ENCODE measurements at regions not wholly inside any gene's neighbourhood (a gene's known extent, or its start where the extent isn't known, plus 50 kb on each side); places are given as distances from the start of the nearest gene placed in this dataset.

DNA sequence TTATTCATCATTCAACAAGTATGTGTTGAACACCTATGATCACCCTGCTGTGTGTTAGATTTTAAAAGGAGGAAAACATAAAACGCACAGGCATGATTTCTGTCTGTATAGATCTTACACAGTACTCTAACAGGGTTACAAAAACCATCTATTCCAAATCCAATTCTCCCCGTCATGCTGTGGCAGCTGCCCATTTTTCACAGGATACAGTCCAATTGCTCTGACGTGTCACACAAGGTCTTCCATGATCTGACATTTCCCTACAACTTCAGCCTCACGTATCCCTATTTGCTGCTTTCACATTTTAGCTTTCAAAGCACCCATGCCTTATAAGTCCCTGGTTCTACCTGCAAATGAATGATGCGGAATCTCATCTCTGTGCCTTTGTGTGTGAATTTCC, 67.0 kb upstream of the CNTNAP4 start:
- Histone ChIP-seq H3K4me3 (ENCODE audit: low read depth in 2 of 2, low read length in 2 of 2) (no peak overlapping the region), H3K36me3 (ENCODE audit: control insufficient read depth, insufficient read depth, low read length) (no peaks in the 10 kb centered on the region), H3K4me1 (ENCODE audit: control insufficient read depth, insufficient read depth, low read length) (no peaks in the 10 kb centered on the region), H3K27me3 (ENCODE audit: control insufficient read depth, insufficient read depth, low read length) (no peaks in the 10 kb centered on the region), H3K9me3 (ENCODE audit: control insufficient read depth, insufficient read depth, low read depth, low read length) (no peaks in the 10 kb centered on the region), H3K27ac (ENCODE audit: low read length) (no peak overlapping the region)
- TF ChIP-seq SIN3A (IDR thresholded peaks at IDR 0.05; ENCODE audit: borderline replicate concordance, insufficient read depth, low read depth, low read length), result no peak
- no peak for TF ChIP-seq TCF7L2 (IDR thresholded peaks at IDR 0.05; ENCODE audit: low read depth, low read length)
- ATAC-seq (no peak), DNase-seq (ENCODE audit: low read depth, low spot score) (no peak)
- ChIA-PET POLR2A (no interaction called here), CTCF (no interaction called here)
- intact Hi-C loops (cut with micrococcal nuclease; ENCODE audit: unreplicated experiment) (no loop called here), in situ Hi-C loops (cut with HindIII; ENCODE audit: low pct_unique_long_range_greater_than_20kb, low sequenced_read_pairs) (no loop called here)
- no TSS peak for BruUV-seq (replicated peaks)

- TF ChIP-seq POLR2AphosphoS5 (IDR thresholded peaks at IDR 0.05; ENCODE audit: low read depth, low read length), result no peak
- BruUV-seq (replicated peaks), result no TSS peak
- DNase-seq (ENCODE audit: low read depth, low spot score) (no peak), ATAC-seq (no peak)
- H3K36me3 ChIP-seq (ENCODE audit: control insufficient read depth, insufficient read depth, low read length), result no peaks in the 10 kb centered on the region
- H3K4me3 ChIP-seq (ENCODE audit: low read depth in 2 of 2, low read length in 2 of 2), result no peak overlapping the region
- H3K9me3 ChIP-seq (ENCODE audit: control insufficient read depth, insufficient read depth, low read depth, low read length), result no peaks in the 10 kb centered on the region
- no peak overlapping the region for H3K27ac ChIP-seq (ENCODE audit: low read length)
- ChIA-PET POLR2A (no interaction called here), CTCF (no interaction called here)
- no peaks in the 10 kb centered on the region for H3K27me3 ChIP-seq (ENCODE audit: control insufficient read depth, insufficient read depth, low read length)
- H3K4me1 ChIP-seq (ENCODE audit: control insufficient read depth, insufficient read depth, low read length), result no peaks in the 10 kb centered on the region
- intact Hi-C loops (cut with micrococcal nuclease; ENCODE audit: unreplicated experiment) (no loop called here), in situ Hi-C loops (cut with HindIII; ENCODE audit: low pct_unique_long_range_greater_than_20kb, low sequenced_read_pairs) (no loop called here)
Measured at GRCh38 chr16:76213860-76214259, 63.3 kb upstream of the CNTNAP4 start.

GRCh38 chr16:76214856-76215255, 62.3 kb upstream of the CNTNAP4 start:
- in situ Hi-C loops (cut with HindIII; ENCODE audit: low pct_unique_long_range_greater_than_20kb, low sequenced_read_pairs), result no loop called here
- no peaks in the 10 kb centered on the region for H3K36me3 ChIP-seq (ENCODE audit: control insufficient read depth, insufficient read depth, low read length)
- intact Hi-C loops (cut with micrococcal nuclease; ENCODE audit: unreplicated experiment), result no loop called here
- H3K4me3 ChIP-seq (ENCODE audit: low read depth in 2 of 2, low read length in 2 of 2), result no peak overlapping the region
- BruUV-seq (replicated peaks), result no TSS peak
- no peaks in the 10 kb centered on the region for H3K27me3 ChIP-seq (ENCODE audit: control insufficient read depth, insufficient read depth, low read length)
- H3K9me3 ChIP-seq (ENCODE audit: control insufficient read depth, insufficient read depth, low read depth, low read length), result no peaks in the 10 kb centered on the region
- CTCF ChIA-PET, result no interaction called here
- TF ChIP-seq POLR2AphosphoS5 (IDR thresholded peaks at IDR 0.05; ENCODE audit: low read depth, low read length), result no peak
- TF ChIP-seq CTCF (IDR thresholded peaks at IDR 0.05), result no peak
- TF ChIP-seq, protein P1, sequence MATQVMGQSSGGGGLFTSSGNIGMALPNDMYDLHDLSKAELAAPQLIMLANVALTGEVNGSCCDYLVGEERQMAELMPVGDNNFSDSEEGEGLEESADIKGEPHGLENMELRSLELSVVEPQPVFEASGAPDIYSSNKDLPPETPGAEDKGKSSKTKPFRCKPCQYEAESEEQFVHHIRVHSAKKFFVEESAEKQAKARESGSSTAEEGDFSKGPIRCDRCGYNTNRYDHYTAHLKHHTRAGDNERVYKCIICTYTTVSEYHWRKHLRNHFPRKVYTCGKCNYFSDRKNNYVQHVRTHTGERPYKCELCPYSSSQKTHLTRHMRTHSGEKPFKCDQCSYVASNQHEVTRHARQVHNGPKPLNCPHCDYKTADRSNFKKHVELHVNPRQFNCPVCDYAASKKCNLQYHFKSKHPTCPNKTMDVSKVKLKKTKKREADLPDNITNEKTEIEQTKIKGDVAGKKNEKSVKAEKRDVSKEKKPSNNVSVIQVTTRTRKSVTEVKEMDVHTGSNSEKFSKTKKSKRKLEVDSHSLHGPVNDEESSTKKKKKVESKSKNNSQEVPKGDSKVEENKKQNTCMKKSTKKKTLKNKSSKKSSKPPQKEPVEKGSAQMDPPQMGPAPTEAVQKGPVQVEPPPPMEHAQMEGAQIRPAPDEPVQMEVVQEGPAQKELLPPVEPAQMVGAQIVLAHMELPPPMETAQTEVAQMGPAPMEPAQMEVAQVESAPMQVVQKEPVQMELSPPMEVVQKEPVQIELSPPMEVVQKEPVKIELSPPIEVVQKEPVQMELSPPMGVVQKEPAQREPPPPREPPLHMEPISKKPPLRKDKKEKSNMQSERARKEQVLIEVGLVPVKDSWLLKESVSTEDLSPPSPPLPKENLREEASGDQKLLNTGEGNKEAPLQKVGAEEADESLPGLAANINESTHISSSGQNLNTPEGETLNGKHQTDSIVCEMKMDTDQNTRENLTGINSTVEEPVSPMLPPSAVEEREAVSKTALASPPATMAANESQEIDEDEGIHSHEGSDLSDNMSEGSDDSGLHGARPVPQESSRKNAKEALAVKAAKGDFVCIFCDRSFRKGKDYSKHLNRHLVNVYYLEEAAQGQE (IDR thresholded peaks at IDR 0.05; ENCODE audit: insufficient read depth in 1 of 2, low read depth in 2 of 2, low read length in 1 of 2), result no peak
- TF ChIP-seq SIN3A (IDR thresholded peaks at IDR 0.05; ENCODE audit: borderline replicate concordance, insufficient read depth, low read depth, low read length), result no peak
- TF ChIP-seq TCF7L2 (IDR thresholded peaks at IDR 0.05; ENCODE audit: low read depth, low read length), result no peak
- DNase-seq (ENCODE audit: low read depth, low spot score), result no peak
- POLR2A ChIA-PET, result no interaction called here
- no peak overlapping the region for H3K27ac ChIP-seq (ENCODE audit: low read length)
- H3K4me1 ChIP-seq (ENCODE audit: control insufficient read depth, insufficient read depth, low read length), result no peaks in the 10 kb centered on the region
- no peak for ATAC-seq
